SKM-1 (cell line): ENCODE measurements at regions not wholly inside any gene's neighbourhood (a gene's known extent, or its start where the extent isn't known, plus 50 kb on each side); places are given as distances from the start of the nearest gene placed in this dataset.

ENCODE experiments used
- DNase-seq: peaks from one replicate; lab custom pipeline; 2025; ENCODE audit not compliant: unreplicated experiment; lab: John Stamatoyannopoulos, UW

GRCh38 chr18:77899972-77900754 lies 650.5 kb downstream of the GALR1 start:
- DNase-seq, result peak; percentile 32

- no peak for DNase-seq
These were observed 655.4 kb downstream of the GALR1 start for GRCh38 chr18:77905011-77905410.

DNA sequence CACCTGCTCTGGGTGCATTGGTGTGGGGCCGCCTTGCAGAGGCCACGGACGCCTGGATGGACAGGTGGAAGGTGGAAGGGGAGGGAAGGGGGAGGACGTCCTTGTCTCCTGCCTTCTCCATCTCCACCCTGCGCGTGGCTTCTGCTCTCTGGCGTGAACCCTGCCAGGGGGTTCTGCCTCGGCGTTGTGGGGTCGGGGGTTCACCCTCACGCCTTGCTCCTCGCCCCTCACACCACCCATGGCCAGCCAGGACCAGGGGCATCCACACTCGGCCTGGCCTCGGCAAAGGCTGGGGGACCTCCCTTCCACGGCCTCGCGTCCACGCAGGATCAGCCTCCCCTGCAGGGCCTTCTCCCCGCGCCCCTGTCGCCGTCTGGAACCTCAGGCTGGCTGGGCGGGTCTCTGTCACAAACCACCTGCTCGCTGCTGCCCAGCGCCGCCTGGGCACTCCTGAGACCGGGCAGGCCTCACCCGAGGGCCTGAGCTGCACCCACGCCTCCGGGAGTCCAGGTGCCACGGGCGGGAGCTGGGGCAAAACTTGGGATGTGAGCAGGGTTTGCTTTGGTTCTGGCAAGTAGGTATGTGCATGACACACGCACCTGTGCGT lies 655.9 kb downstream of the GALR1 start:
- DNase-seq, result no peak

- no peak for DNase-seq
These were observed 656.6 kb downstream of the GALR1 start for GRCh38 chr18:77906103-77906892.

- DNase-seq, result no peak
These were observed 660.7 kb downstream of the GALR1 start for GRCh38 chr18:77910347-77910746.

GRCh38 chr18:77911971-77912605 lies 662.4 kb downstream of the GALR1 start:
- no peak for DNase-seq

DNA sequence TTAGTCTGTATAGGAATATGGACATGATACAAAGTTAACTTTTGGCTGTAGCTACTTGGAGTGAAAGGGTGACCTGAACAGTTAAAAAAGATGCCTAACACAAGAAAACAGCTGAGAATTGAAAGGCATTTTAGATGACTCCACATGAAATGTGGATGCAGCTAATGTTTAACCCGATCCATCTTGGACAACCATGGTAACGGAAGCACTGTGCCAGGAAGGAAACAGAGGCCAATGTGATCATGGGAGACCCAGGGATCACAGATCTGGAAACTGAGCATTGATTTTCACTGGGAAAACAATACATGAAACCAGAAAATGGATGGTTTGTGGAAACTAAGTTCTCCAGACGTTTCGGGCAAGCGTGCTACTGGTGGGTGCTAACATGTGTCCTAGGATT lies 669.1 kb downstream of the GALR1 start:
- DNase-seq, result no peak

DNA sequence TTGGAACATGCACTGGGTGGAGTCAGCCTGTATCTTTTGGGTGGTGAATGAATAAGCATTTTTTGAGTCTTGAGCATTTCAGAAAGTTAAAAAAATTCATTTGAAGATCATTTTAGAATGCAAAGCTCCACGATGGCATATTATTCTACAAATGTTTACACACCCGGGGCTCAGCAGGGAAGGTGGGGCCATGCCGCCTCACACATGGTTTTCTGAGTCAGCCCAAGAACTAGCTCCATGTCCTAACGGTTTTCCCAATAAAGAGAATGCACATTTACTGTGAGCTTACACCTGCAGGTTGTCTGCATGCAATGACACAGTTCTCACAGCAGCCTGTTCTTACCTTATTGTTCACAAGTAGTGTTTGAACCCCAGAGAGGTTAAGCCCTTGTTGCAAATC lies 670.3 kb downstream of the GALR1 start:
- DNase-seq, result no peak

- no peak for DNase-seq
These were observed 685.7 kb downstream of the GALR1 start for GRCh38 chr18:77935342-77935741.

GRCh38 chr18:77940566-77940965 lies 690.9 kb downstream of the GALR1 start:
- no peak for DNase-seq

GRCh38 chr18:77944533-77944932 lies 694.9 kb downstream of the GALR1 start:
- no peak for DNase-seq

DNA sequence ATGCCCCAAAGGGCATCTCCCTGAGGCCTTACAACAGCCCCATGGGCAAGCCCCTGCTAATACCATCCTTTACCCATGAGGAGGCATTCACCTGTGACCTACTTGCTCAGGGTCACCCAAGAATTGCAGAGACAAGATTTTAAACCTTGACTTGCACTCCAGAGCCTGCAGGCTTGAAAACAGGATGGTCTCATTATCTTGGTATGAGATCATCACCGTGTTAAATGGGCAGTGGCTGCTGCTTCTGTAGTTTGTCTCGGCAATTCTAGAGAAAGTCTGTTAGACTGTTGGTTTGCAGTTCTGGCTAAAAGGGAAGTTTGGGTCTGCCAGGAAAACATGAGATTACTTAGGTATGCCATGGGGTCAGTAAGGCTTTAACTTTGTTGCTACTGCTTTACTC lies 698.9 kb downstream of the GALR1 start:
- DNase-seq, result no peak

- DNase-seq, result no peak
These were observed 699.8 kb downstream of the GALR1 start for GRCh38 chr18:77949355-77949973.

DNA sequence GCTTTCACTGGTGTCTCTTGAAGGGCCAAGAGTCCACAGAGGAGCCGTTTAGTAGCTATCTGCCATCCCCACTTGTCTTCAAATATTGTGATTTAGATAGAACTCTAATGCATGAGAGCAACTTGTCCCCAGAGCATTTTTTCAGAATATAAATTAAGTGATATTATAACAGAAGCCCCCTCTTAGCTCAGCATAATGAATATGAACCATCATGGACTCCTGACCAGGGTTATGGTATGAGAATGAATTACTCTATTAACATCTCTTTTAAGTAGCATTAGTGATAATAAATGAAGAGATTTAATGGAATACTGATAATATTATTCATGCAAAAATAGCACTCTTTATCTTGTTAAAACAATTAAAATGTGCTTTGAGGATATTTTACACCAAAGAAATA lies 709.6 kb downstream of the GALR1 start:
- no peak for DNase-seq

DNA sequence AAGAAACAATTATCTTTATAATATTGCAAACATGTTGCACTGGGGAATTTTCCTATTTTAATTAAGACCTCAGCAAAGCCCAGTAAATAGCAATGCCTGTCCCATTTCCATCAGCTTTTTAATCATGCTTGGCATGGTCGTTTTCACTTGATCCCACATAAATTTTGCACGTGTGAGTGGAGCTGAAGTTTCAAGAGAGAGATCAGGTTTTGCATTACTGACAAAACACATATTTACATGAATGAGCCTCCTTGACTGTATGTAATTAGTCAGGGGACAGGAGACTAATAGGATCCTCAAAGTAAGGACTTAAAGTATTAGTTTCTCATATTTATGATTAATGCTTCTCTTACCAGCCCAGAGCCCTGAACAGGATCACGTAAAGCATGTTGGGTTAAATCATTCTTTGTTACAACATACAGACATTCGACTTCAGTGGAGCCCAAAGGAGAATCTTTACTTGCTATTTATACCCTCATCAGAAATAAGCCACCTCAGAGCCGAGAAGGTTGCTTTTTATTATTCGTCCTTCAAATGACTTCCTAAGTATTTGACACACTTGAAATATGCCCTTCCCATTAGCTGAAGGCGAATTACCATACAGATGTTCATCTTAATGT lies 711.3 kb downstream of the GALR1 start:
- no peak for DNase-seq

- DNase-seq, result no peak
These were observed 717.4 kb downstream of the GALR1 start for GRCh38 chr18:77967071-77967470.

- DNase-seq, result no peak
These were observed 718.1 kb downstream of the GALR1 start for GRCh38 chr18:77967791-77968190.

GRCh38 chr18:77969972-77970371 lies 720.3 kb downstream of the GALR1 start:
- DNase-seq, result no peak

DNA sequence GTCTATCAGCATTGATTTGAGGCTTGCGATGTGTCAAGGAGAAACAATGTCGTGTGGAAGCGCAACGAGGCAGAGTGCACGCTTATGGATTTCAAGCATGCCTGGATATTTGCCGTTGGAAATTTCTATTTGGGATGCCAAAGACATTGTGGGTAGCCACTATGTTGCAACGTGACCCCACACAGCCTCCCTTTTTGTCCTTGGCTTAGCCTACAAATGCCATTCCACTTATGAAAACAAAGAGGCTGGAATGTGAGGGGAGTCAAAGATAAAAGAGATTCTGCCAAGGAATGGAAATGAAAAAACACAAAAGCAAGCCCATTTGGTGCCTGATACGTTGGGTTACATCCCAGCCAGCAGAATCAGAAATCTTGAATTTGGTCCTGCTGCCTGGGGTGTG lies 721.2 kb downstream of the GALR1 start:
- DNase-seq, result no peak

- DNase-seq, result no peak
These were observed 724.1 kb downstream of the GALR1 start for GRCh38 chr18:77973745-77974144.

GRCh38 chr18:77974329-77974728 lies 724.7 kb downstream of the GALR1 start:
- DNase-seq, result no peak
